ENCODE measurements at regions not wholly inside any gene's neighbourhood (a gene's known extent, or its start where the extent isn't known, plus 50 kb on each side); places are given as distances from the start of the nearest gene placed in this dataset.

GRCh38 chr13:79681069-79681468 is 200.1 kb downstream of the NDFIP2 start:
- TF ChIP-seq CTCF (conservative IDR thresholded peaks at IDR 0.05; ENCODE audit: low read depth in 2 of 2): no peak
- no peak for TF ChIP-seq STAT1 (IDR thresholded peaks at IDR 0.05; ENCODE audit: unreplicated experiment)
- TF ChIP-seq POLR2AphosphoS5 (IDR thresholded peaks at IDR 0.05; ENCODE audit: low read depth): no peak
- TF ChIP-seq JUNB (IDR thresholded peaks at IDR 0.05; ENCODE audit: unreplicated experiment): no peak
- no peak for TF ChIP-seq CREB1 (CRISPR knock-in tag; IDR thresholded peaks at IDR 0.05; ENCODE audit: low read depth)
- TF ChIP-seq EZH2phosphoT487 (IDR thresholded peaks at IDR 0.05; ENCODE audit: unreplicated experiment): no peak
- no peak for TF ChIP-seq EZH2 (IDR thresholded peaks at IDR 0.05; ENCODE audit: low read depth, unreplicated experiment)
- no peak for TF ChIP-seq REST (IDR thresholded peaks at IDR 0.05; ENCODE audit: unreplicated experiment)

All from GM23338 (cell line).